A549 (cell line): ENCODE measurements at regions not wholly inside any gene's neighbourhood (a gene's known extent, or its start where the extent isn't known, plus 50 kb on each side); places are given as distances from the start of the nearest gene placed in this dataset.

Experiments used
- BHLHE40 ChIP-seq: IDR thresholded peaks from 2 replicates; pipeline ENCODE4 v1.6.1; 2012; ENCODE audit warnings: low read depth, low read length, inconsistent platforms
- EHF ChIP-seq: fragments of 250-450 bp; sonication (Bioruptor Pico); IDR thresholded peaks from 2 replicates; pipeline ENCODE4 v1.5.0; 2020; ENCODE audit warnings: mild to moderate bottlenecking
- EP300 ChIP-seq, 2 experiments: fragments of >200 bp; sonication (Bioruptor Twin); formaldehyde crosslinking; IDR thresholded peaks; 2 replicates in 1 of 2; 3 replicates in 1 of 2; pipeline ENCODE4 v1.6.1; 2016 to 2017
- KDM5A ChIP-seq: fragments of 200-600 bp; sonication (generic); IDR thresholded peaks from 2 replicates; pipeline ENCODE4 v1.6.1; 2016; ENCODE audit warnings: antibody characterized with exemption, mild to moderate bottlenecking
- RAD21 ChIP-seq, 2 experiments: fragments of >200 bp in 1 of 2; sonication (Bioruptor Twin) in 1 of 2; formaldehyde crosslinking in 1 of 2; IDR thresholded peaks in 1 of 2; conservative IDR thresholded peaks in 1 of 2; 2 replicates in 1 of 2; 3 replicates in 1 of 2; pipeline ENCODE4 v1.6.1; 2012 to 2018; ENCODE audit warnings: inconsistent platforms in 1 of 2
- RFX5 ChIP-seq: fragments of 450-650 bp; IDR thresholded peaks from 2 replicates; pipeline ENCODE4 v1.7.1; 2014; ENCODE audit warnings: antibody characterized with exemption, mild to moderate bottlenecking, moderate library complexity
- RNF2 ChIP-seq: fragments of 200-600 bp; sonication (generic); IDR thresholded peaks from 2 replicates; pipeline ENCODE4 v1.6.1; 2016; ENCODE audit warnings: low read depth, mild to moderate bottlenecking, antibody characterized with exemption, moderate library complexity, borderline replicate concordance
- USF2 ChIP-seq: fragments of 450-650 bp; IDR thresholded peaks from 2 replicates; pipeline ENCODE4 v1.6.1; 2014; ENCODE audit warnings: antibody characterized with exemption
- TF ChIP-seq, protein P1 (sequence below): IDR thresholded peaks from 2 replicates; pipeline ENCODE4 v1.6.1; 2012
- TF ChIP-seq, protein P2 (sequence below): fragments of >200 bp; sonication (Bioruptor Twin); formaldehyde crosslinking; IDR thresholded peaks from 3 replicates; pipeline ENCODE4 v1.5.1; 2016
- TF ChIP-seq, protein P3 (sequence below): IDR thresholded peaks from 2 replicates; pipeline ENCODE4 v1.6.1; 2012

GRCh38 chr15:30816430-30816829, 87.3 kb upstream of the FAN1 start:
- TF ChIP-seq, protein P1, sequence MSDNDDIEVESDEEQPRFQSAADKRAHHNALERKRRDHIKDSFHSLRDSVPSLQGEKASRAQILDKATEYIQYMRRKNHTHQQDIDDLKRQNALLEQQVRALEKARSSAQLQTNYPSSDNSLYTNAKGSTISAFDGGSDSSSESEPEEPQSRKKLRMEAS = no peak
- TF ChIP-seq, protein P2, sequence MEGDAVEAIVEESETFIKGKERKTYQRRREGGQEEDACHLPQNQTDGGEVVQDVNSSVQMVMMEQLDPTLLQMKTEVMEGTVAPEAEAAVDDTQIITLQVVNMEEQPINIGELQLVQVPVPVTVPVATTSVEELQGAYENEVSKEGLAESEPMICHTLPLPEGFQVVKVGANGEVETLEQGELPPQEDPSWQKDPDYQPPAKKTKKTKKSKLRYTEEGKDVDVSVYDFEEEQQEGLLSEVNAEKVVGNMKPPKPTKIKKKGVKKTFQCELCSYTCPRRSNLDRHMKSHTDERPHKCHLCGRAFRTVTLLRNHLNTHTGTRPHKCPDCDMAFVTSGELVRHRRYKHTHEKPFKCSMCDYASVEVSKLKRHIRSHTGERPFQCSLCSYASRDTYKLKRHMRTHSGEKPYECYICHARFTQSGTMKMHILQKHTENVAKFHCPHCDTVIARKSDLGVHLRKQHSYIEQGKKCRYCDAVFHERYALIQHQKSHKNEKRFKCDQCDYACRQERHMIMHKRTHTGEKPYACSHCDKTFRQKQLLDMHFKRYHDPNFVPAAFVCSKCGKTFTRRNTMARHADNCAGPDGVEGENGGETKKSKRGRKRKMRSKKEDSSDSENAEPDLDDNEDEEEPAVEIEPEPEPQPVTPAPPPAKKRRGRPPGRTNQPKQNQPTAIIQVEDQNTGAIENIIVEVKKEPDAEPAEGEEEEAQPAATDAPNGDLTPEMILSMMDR = no peak
- TF ChIP-seq RAD21 (conservative IDR thresholded peaks at IDR 0.05 in 1 of 2, IDR thresholded peaks at IDR 0.05 in 1 of 2) (no peak), RFX5 (no peak), RNF2 (no peak), KDM5A (no peak), USF2 (no peak), EP300 (IDR thresholded peaks at IDR 0.05) (no peak), EHF (CRISPR knock-in tag) (no peak), BHLHE40 (no peak)
- TF ChIP-seq, protein P3, sequence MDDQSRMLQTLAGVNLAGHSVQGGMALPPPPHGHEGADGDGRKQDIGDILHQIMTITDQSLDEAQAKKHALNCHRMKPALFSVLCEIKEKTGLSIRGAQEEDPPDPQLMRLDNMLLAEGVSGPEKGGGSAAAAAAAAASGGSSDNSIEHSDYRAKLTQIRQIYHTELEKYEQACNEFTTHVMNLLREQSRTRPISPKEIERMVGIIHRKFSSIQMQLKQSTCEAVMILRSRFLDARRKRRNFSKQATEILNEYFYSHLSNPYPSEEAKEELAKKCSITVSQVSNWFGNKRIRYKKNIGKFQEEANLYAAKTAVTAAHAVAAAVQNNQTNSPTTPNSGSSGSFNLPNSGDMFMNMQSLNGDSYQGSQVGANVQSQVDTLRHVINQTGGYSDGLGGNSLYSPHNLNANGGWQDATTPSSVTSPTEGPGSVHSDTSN = no peak
